Esophagus squamous epithelium (tissue), 4 donors: ENCODE measurements at regions not wholly inside any gene's neighbourhood (a gene's known extent, or its start where the extent isn't known, plus 50 kb on each side); places are given as distances from the start of the nearest gene placed in this dataset.

Source experiments
- CTCF ChIP-seq, 6 experiments: fragments of 450-650 bp in 4 of 6; fragments of 200-600 bp in 2 of 6; sonication (generic) in 2 of 6; IDR thresholded peaks; one replicate each; pipeline ENCODE4 v1.5.1; 2016 to 2019; ENCODE audit warnings: antibody characterized with exemption in 6 of 6, mild to moderate bottlenecking in 4 of 6, moderate library complexity in 4 of 6
- POLR2A ChIP-seq, 4 donors: fragments of 450-650 bp; IDR thresholded peaks; one replicate each; pipeline ENCODE4 v1.6.1; 2017; ENCODE audit warnings: antibody characterized with exemption in 4 of 4, mild to moderate bottlenecking in 4 of 4, moderate library complexity in 3 of 4

DNA sequence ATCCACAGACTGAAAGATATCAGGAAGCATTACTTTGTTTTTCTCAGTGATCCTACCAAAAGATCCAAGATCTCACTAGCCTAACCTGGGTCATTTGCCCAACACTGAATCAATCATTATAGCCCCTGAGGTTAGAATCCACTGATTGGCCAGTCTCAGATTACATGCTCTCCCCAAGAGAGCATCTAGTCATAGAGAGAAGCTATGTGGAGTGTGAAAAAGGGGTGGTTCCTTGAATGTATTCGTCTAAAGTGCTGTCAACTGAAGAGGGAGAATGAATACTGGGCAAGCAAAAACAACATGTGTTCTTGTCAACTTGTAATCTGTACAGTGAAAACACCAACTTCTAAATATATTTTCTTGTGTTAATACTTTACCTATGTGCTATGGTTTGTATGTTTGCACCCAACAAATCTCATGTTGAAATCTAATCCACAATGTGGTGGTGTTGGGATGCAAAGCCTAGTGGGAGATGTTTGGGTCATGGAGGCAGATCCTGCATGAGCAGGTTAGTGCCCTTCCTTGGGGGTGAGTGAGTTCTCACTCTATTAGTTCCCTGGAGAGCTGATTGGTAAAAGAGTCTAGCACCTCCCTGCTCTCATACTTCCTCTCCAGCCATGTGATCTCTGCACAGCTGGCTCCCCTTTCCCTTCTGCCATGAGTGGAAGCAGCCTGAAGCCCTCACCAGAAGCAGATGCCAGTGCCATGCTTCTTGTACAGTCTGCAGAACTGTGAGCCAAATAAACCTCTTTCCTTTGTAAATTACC, 60.3 kb upstream of the PJA2 start:
- TF ChIP-seq CTCF (IDR thresholded peaks at IDR 0.05) (no peak), POLR2A (IDR thresholded peaks at IDR 0.05) (no peak)
